Upper lobe of right lung (tissue), 1 donor: ENCODE measurements at regions not wholly inside any gene's neighbourhood (a gene's known extent, or its start where the extent isn't known, plus 50 kb on each side); places are given as distances from the start of the nearest gene placed in this dataset.

Experiments
- ATAC-seq: fragments of 200-7000 bp; cut with Tn5 transposase; one replicate; pipeline ENCODE4 v1.9.1; 2020; ENCODE audit warnings: mild to moderate bottlenecking, moderate library complexity
- DNase-seq: peaks from one replicate; pipeline ENCODE4 v3.0.0-alpha.2; 2020
- H3K27ac ChIP-seq: fragments of 200-600 bp; one replicate; pipeline ENCODE4 v1.8.0; 2022
- H3K27me3 ChIP-seq: fragments of 200-600 bp; one replicate; pipeline ENCODE4 v1.8.0; 2022; ENCODE audit warnings: mild to moderate bottlenecking
- H3K36me3 ChIP-seq: fragments of 200-600 bp; one replicate; pipeline ENCODE4 v1.8.0; 2022
- H3K4me1 ChIP-seq: fragments of 200-600 bp; one replicate; pipeline ENCODE4 v1.8.0; 2022
- H3K4me3 ChIP-seq: fragments of 200-600 bp; one replicate; pipeline ENCODE4 v1.8.0; 2022; ENCODE audit warnings: mild to moderate bottlenecking
- H3K9me3 ChIP-seq: fragments of 200-600 bp; one replicate; pipeline ENCODE4 v1.8.0; 2022
- intact Hi-C: fragments of 100-400 bp; cut with DNase I; formaldehyde crosslinking; loops from one replicate; pipeline ENCODE4 v1.11.0; 2022
- TF ChIP-seq, protein P1 (sequence below): fragments of 200-600 bp; IDR thresholded peaks from one replicate; pipeline ENCODE4 v1.8.0; 2022; ENCODE audit warnings: antibody characterized with exemption
- donor health status: DM: no; HTN: yes; CAD: no; lungs with severe emphysema.

DNA sequence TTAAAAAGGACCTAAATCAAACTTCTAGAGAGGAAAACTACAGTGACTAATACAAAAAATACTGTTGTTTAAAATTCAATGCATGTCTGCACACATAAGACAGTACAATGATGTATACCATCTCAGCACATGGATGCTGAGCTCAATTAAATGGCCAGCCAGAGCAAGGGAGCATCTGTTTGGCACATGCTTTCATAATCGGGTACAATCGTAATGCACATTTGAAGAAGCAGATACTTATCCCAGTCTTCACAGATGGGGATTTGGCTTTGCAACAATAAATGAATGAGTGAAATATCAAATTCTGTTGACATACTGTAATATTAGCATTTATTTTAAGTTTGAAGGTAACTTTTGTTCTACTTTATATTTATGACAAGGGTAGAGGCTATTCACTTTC is 187.8 kb downstream of the CRPPA start:
- DNase-seq = no peak
- intact Hi-C loops = no loop called here

DNA sequence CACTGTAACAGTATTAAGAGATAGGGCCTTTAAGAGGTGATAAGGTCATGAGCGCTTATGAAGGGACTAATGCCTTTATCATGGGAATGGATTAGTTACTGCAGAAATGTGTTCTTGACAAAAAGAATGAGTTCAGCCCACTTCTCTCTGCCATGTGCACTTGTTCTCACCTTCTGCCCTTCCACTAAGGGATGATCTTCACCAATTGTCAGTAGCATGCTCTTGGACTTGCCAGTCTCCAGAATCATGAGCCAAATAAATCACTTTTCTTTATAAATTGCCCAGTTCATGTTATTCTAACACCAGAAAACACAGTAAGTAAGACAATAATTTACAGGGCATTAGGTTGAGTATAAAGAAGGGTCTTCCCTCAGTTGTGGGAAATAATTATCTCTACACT is 189.1 kb downstream of the CRPPA start:
- no peaks in the 10 kb centered on the region for H3K4me1 ChIP-seq
- ATAC-seq (no peak), DNase-seq (no peak)
- TF ChIP-seq, protein P1, sequence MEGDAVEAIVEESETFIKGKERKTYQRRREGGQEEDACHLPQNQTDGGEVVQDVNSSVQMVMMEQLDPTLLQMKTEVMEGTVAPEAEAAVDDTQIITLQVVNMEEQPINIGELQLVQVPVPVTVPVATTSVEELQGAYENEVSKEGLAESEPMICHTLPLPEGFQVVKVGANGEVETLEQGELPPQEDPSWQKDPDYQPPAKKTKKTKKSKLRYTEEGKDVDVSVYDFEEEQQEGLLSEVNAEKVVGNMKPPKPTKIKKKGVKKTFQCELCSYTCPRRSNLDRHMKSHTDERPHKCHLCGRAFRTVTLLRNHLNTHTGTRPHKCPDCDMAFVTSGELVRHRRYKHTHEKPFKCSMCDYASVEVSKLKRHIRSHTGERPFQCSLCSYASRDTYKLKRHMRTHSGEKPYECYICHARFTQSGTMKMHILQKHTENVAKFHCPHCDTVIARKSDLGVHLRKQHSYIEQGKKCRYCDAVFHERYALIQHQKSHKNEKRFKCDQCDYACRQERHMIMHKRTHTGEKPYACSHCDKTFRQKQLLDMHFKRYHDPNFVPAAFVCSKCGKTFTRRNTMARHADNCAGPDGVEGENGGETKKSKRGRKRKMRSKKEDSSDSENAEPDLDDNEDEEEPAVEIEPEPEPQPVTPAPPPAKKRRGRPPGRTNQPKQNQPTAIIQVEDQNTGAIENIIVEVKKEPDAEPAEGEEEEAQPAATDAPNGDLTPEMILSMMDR = no peak
- no peak overlapping the region for H3K27ac ChIP-seq
- intact Hi-C loops = no loop called here
- no peaks in the 10 kb centered on the region for H3K27me3 ChIP-seq
- no peaks in the 10 kb centered on the region for H3K36me3 ChIP-seq
- peaks cover 17% of the 10 kb centered on the region for H3K9me3 ChIP-seq
- no peak overlapping the region for H3K4me3 ChIP-seq

More for the DNA sequence above, 187.8 kb downstream of the CRPPA start:
- H3K27ac ChIP-seq = no peak overlapping the region
- peaks cover 17% of the 10 kb centered on the region for H3K9me3 ChIP-seq
- no peaks in the 10 kb centered on the region for H3K4me1 ChIP-seq
- H3K4me3 ChIP-seq = no peak overlapping the region
- TF ChIP-seq, protein P1 = no peak
- H3K27me3 ChIP-seq = no peaks in the 10 kb centered on the region
- no peak for ATAC-seq
- no peaks in the 10 kb centered on the region for H3K36me3 ChIP-seq

DNA sequence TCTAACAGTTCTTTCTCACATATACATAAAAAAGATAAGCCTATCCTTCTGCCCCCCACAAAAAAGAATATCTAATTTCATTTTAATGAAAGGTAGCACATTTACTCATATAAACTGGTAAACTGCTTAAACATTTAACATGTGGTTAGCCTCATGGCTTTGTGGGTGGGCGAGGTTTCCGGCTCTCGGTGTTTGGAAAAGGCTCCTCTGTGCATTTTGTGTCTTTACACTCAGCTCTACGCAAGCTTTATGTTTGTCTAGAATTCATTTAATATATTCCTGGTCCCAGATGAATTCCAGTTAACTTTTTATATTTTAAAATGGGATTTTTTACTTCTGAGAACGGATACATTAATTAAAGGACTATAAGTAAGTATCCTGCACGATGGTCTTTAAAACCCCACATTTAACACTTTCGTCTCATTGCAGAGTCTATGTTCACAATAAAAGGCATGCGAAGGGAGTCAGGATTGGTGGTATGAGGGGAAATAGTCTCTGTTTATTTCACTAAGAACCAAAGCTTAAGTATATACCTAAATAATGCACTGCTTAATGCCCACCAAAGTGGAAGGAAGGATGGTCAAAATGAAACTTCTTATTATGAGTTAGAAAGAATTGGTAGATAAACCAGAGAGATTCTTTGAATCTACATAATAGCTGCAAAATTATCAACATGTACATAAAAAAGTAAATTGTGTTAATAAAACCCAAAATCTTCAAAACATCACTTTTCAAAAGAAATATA is 197.2 kb downstream of the CRPPA start:
- Histone ChIP-seq H3K4me3 (no peak overlapping the region), H3K9me3 (no peaks in the 10 kb centered on the region), H3K27ac (no peak overlapping the region), H3K4me1 (no peaks in the 10 kb centered on the region), H3K27me3 (no peaks in the 10 kb centered on the region), H3K36me3 (no peaks in the 10 kb centered on the region)
- intact Hi-C loops = no loop called here
- ATAC-seq (no peak), DNase-seq (no peak)
- TF ChIP-seq, protein P1 = no peak

DNA sequence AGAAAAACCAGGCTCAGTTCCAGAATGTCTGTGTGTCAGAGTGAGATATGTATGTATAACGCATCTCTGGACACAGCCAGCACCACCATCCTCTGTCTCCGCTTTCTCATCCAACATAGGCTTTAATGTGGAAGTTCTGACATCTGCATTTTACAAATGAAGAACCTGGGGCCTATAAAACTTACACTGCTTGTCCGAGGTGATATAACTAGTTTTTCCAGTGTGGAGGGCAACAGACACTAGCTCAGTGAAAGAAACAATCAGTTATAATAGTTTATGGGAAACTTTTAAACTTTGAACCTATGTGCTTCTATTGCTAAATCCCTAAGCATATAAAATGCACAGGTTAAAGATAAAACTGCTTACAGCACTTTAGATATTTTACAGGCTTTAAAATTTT is 208.7 kb downstream of the CRPPA start:
- intact Hi-C loops = no loop called here
- Histone ChIP-seq H3K27ac (no peak overlapping the region), H3K4me3 (no peak overlapping the region), H3K36me3 (no peaks in the 10 kb centered on the region), H3K9me3 (no peaks in the 10 kb centered on the region), H3K27me3 (no peaks in the 10 kb centered on the region), H3K4me1 (no peaks in the 10 kb centered on the region)
- DNase-seq = no peak
- no peak for ATAC-seq
- TF ChIP-seq, protein P1 = no peak

DNA sequence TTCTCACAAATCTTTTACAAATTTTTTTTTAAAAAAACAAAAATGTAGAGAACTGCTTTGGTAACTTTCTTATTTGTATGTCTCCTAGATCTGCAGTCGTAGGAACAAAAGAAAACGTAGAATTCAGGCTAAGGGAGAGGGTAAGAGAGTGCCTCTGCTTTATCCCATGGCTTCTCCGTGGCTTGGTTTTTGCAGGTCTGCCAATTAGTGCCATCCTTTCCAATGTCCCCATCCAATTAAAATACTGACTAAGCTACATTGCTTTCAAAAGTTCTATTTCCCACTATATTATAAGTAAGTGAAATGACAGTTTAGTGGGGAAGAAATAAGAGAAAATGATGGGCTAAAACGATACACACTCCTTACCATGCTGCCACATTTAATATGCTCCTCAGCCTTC is 209.3 kb downstream of the CRPPA start:
- Histone ChIP-seq H3K36me3 (no peaks in the 10 kb centered on the region), H3K4me3 (no peak overlapping the region), H3K27ac (no peak overlapping the region), H3K27me3 (no peaks in the 10 kb centered on the region), H3K9me3 (no peaks in the 10 kb centered on the region), H3K4me1 (no peaks in the 10 kb centered on the region)
- DNase-seq (no peak), ATAC-seq (no peak)
- intact Hi-C loops = no loop called here
- TF ChIP-seq, protein P1 = no peak
